SK-N-DZ (cell line): ENCODE measurements at regions not wholly inside any gene's neighbourhood (a gene's known extent, or its start where the extent isn't known, plus 50 kb on each side); places are given as distances from the start of the nearest gene placed in this dataset.

Experiments
- DNase-seq: peaks from one replicate; pipeline ENCODE4 v3.0.0-alpha.2; 2015; ENCODE audit warnings: low spot score

- no peak for DNase-seq
These were observed 82.8 kb upstream of the LIMCH1 start for GRCh38 chr4:41455206-41455605.

- no peak for DNase-seq
These were observed 81.3 kb upstream of the LIMCH1 start for GRCh38 chr4:41456559-41457101.

GRCh38 chr4:41458689-41459088, 79.3 kb upstream of the LIMCH1 start:
- no peak for DNase-seq

- no peak for DNase-seq
These were observed 77.3 kb upstream of the LIMCH1 start for GRCh38 chr4:41460641-41461040.

- DNase-seq: no peak
These were observed 76.1 kb upstream of the LIMCH1 start for GRCh38 chr4:41461780-41462307.

GRCh38 chr4:41465146-41465761, 72.7 kb upstream of the LIMCH1 start:
- DNase-seq: no peak

GRCh38 chr4:41466249-41466648, 71.7 kb upstream of the LIMCH1 start:
- DNase-seq: peak; percentile 68

GRCh38 chr4:41468122-41468521, 69.8 kb upstream of the LIMCH1 start:
- DNase-seq: no peak

GRCh38 chr4:41471126-41472071, 66.6 kb upstream of the LIMCH1 start:
- no peak for DNase-seq

GRCh38 chr4:41472081-41472480, 65.9 kb upstream of the LIMCH1 start:
- no peak for DNase-seq

GRCh38 chr4:41473176-41473575, 64.8 kb upstream of the LIMCH1 start:
- peak; percentile 39 for DNase-seq

- DNase-seq: no peak
These were observed 62.6 kb upstream of the LIMCH1 start for GRCh38 chr4:41475402-41475801.

- no peak for DNase-seq
These were observed 61.6 kb upstream of the LIMCH1 start for GRCh38 chr4:41476310-41476885.

GRCh38 chr4:41477181-41477905, 60.6 kb upstream of the LIMCH1 start:
- no peak for DNase-seq

- no peak for DNase-seq
These were observed 59.4 kb upstream of the LIMCH1 start for GRCh38 chr4:41478518-41478917.

- DNase-seq: no peak
These were observed 57.1 kb upstream of the LIMCH1 start for GRCh38 chr4:41480896-41481311.

GRCh38 chr4:41483771-41484170, 54.2 kb upstream of the LIMCH1 start:
- no peak for DNase-seq

GRCh38 chr4:41485041-41485440, 52.9 kb upstream of the LIMCH1 start:
- no peak for DNase-seq

GRCh38 chr4:41487868-41488440, 50.0 kb upstream of the LIMCH1 start:
- no peak for DNase-seq
